OCI-LY7 (cell line): ENCODE measurements at regions not wholly inside any gene's neighbourhood (a gene's known extent, or its start where the extent isn't known, plus 50 kb on each side); places are given as distances from the start of the nearest gene placed in this dataset.

Experiments used
- BruUV-seq: library from RNA; stranded (reverse); fragments of 400-500 nt; replicated peaks from 2 replicates; lab custom pipeline; 2021; lab: Mats Ljungman, UMichigan
- CTCF ChIA-PET: fragments of 300-600 bp; sonication (Branson Sonifier 250); formaldehyde crosslinking; loops from one replicate; lab custom pipeline; 2022; ENCODE audit warnings: antibody characterized with exemption; ENCODE audit not compliant: unreplicated experiment; lab: Charles Lee
- POLR2A ChIA-PET: fragments of 300-600 bp; sonication (Branson Sonifier 250); formaldehyde crosslinking; loops from one replicate; lab custom pipeline; 2022; ENCODE audit warnings: antibody characterized with exemption; lab: Charles Lee
- DNase-seq: peaks from one replicate; pipeline ENCODE4 v3.0.0-alpha.2; 2015; ENCODE audit warnings: low spot score
- H2AFZ ChIP-seq: fragments of 200-600 bp; sonication (generic), shearing (Covaris generic); 2 replicates; pipeline ENCODE4 v1.6.1; 2014; ENCODE audit warnings: mild to moderate bottlenecking, antibody characterized with exemption, low read length, moderate library complexity
- H3K27ac ChIP-seq: fragments of 200-600 bp; sonication (generic); 2 replicates; pipeline ENCODE4 v1.5.1; 2014; ENCODE audit warnings: mixed run types, low read depth, mild to moderate bottlenecking, moderate library complexity, low read length, inconsistent platforms; ENCODE audit not compliant: poor library complexity, severe bottlenecking
- H3K36me3 ChIP-seq: fragments of 200-600 bp; sonication (generic); 2 replicates; pipeline ENCODE4 v1.6.1; 2014; ENCODE audit warnings: mild to moderate bottlenecking, antibody characterized with exemption, low read length, moderate library complexity, mixed read lengths; ENCODE audit not compliant: insufficient read depth
- H3K4me1 ChIP-seq: fragments of 200-600 bp; sonication (generic); 2 replicates; pipeline ENCODE4 v1.5.1; 2014; ENCODE audit warnings: mild to moderate bottlenecking, low read length; ENCODE audit not compliant: insufficient read depth, poor library complexity, severe bottlenecking
- H3K4me2 ChIP-seq: fragments of 200-600 bp; sonication (generic); 2 replicates; pipeline ENCODE4 v1.6.1; 2014; ENCODE audit warnings: mild to moderate bottlenecking, low read length
- H3K4me3 ChIP-seq: fragments of 200-600 bp; sonication (generic); 2 replicates; pipeline ENCODE4 v1.5.1; 2014; ENCODE audit warnings: mild to moderate bottlenecking, low read depth, low read length; ENCODE audit not compliant: poor library complexity, severe bottlenecking
- H3K79me2 ChIP-seq: fragments of 200-600 bp; sonication (generic); 2 replicates; pipeline ENCODE4 v1.6.1; 2016; ENCODE audit warnings: low read depth, mild to moderate bottlenecking, low read length, moderate library complexity, mixed read lengths; ENCODE audit not compliant: insufficient read depth
- H3K9me2 ChIP-seq: fragments of 200-600 bp; sonication (generic); 2 replicates; pipeline ENCODE4 v1.6.1; 2016; ENCODE audit warnings: mild to moderate bottlenecking, low read length, mixed read lengths; ENCODE audit not compliant: insufficient read depth
- H3K9me3 ChIP-seq: fragments of 200-600 bp; sonication (generic); 2 replicates; pipeline ENCODE4 v1.6.1; 2014; ENCODE audit warnings: mild to moderate bottlenecking, mixed run types, low read length, mixed read lengths
- H4K20me1 ChIP-seq: fragments of 200-600 bp; sonication (generic); 2 replicates; pipeline ENCODE4 v1.6.1; 2014; ENCODE audit warnings: mild to moderate bottlenecking, antibody characterized with exemption, low read length, moderate library complexity, mixed read lengths; ENCODE audit not compliant: insufficient read depth
- EZH2phosphoT487 ChIP-seq: fragments of 200-600 bp; sonication (generic); IDR thresholded peaks from 2 replicates; pipeline ENCODE4 v1.6.1; 2018; ENCODE audit warnings: low read depth, borderline replicate concordance, mild to moderate bottlenecking, mixed run types, antibody characterized with exemption, low read length, moderate library complexity, mixed read lengths
- intact Hi-C: fragments of 100-400 bp; cut with micrococcal nuclease; formaldehyde crosslinking; loops from one replicate; pipeline ENCODE4 v1.10.0; 2022; ENCODE audit not compliant: unreplicated experiment
- TF ChIP-seq, protein P1 (sequence below): fragments of 200-600 bp; sonication (generic); conservative IDR thresholded peaks from 2 replicates; pipeline ENCODE4 v1.5.1; 2014; ENCODE audit warnings: mild to moderate bottlenecking, antibody characterized with exemption, low read length, moderate library complexity, mixed read lengths

DNA sequence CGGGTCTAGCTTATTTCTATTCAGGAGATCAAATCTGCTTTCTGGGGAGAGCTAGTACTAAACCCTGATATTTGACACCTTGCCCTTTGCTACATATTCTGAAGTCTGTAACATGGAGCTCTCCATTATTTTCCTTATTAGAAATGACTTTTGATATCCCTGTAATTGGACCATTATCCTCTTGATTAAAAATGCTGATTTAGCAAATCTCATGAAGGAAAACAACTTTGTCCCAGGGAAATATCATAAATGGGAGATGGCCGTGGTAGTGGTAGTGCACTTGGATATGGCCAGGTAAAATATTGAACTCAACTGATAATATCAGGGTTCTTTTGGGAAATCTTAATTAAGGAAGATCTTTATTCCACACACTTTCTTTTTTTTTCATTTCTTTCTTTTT is 326.5 kb downstream of the RPRM start:
- intact Hi-C loops = no loop called here
- TF ChIP-seq, protein P1, sequence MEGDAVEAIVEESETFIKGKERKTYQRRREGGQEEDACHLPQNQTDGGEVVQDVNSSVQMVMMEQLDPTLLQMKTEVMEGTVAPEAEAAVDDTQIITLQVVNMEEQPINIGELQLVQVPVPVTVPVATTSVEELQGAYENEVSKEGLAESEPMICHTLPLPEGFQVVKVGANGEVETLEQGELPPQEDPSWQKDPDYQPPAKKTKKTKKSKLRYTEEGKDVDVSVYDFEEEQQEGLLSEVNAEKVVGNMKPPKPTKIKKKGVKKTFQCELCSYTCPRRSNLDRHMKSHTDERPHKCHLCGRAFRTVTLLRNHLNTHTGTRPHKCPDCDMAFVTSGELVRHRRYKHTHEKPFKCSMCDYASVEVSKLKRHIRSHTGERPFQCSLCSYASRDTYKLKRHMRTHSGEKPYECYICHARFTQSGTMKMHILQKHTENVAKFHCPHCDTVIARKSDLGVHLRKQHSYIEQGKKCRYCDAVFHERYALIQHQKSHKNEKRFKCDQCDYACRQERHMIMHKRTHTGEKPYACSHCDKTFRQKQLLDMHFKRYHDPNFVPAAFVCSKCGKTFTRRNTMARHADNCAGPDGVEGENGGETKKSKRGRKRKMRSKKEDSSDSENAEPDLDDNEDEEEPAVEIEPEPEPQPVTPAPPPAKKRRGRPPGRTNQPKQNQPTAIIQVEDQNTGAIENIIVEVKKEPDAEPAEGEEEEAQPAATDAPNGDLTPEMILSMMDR = no peak
- TF ChIP-seq EZH2phosphoT487 = no peak
- no peaks in the 10 kb centered on the region for H3K79me2 ChIP-seq
- H3K4me3 ChIP-seq = no peak overlapping the region
- ChIA-PET POLR2A (interaction anchor here (0.6 kb wide), 1 partner anchor 12 kb away, joined by 3 read pairs; no protein-coding TSS in a partner anchor), CTCF (no interaction called here)
- BruUV-seq = no TSS peak
- no peaks in the 10 kb centered on the region for H3K9me2 ChIP-seq
- DNase-seq = no peak
- no peaks in the 10 kb centered on the region for H3K36me3 ChIP-seq
- no peak overlapping the region for H3K27ac ChIP-seq
- no peaks in the 10 kb centered on the region for H3K4me1 ChIP-seq
- H3K9me3 ChIP-seq = no peaks in the 10 kb centered on the region
- H3K4me2 ChIP-seq = no peak overlapping the region
- H4K20me1 ChIP-seq = no peaks in the 10 kb centered on the region
- no peak overlapping the region for H2AFZ ChIP-seq

DNA sequence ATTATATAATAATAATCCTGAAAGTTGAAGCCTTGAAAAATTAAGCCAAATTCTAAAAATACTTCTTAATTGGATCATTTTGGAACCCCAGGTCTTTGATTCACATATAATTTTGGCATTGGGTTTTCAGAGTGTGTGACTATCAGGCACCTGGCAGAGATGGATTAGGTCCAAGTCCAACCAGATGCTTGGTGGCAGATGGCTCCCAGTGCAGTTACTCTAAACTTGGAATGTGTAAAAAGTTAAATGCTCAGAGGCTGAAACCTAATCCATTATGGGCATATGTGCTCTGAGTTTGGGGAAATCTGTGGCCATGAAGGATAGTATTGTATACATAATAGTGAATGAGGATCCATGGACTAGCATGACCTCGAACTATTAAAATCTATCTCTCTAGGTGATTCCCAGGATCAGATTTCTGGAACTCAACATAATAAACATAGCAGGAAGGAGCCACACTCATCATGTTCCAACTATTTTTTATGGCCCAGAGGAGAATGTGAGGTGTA is 333.0 kb downstream of the RPRM start:
- ChIA-PET POLR2A (no interaction called here), CTCF (no interaction called here)
- Histone ChIP-seq H3K9me3 (no peaks in the 10 kb centered on the region), H3K27ac (no peak overlapping the region), H2AFZ (no peak overlapping the region), H3K4me3 (no peak overlapping the region), H3K79me2 (no peaks in the 10 kb centered on the region), H3K36me3 (no peaks in the 10 kb centered on the region), H3K9me2 (no peaks in the 10 kb centered on the region), H4K20me1 (no peaks in the 10 kb centered on the region), H3K4me2 (no peak overlapping the region), H3K4me1 (no peaks in the 10 kb centered on the region)
- TF ChIP-seq, protein P1 = no peak
- no peak for TF ChIP-seq EZH2phosphoT487
- intact Hi-C loops = no loop called here
- BruUV-seq = no TSS peak
- no peak for DNase-seq

GRCh38 chr2:153143540-153143939 is 335.0 kb downstream of the RPRM start:
- POLR2A ChIA-PET = interaction anchor here (1.1 kb wide), 1 partner anchor 29 kb away, joined by 3 read pairs; no protein-coding TSS in a partner anchor
- Histone ChIP-seq H3K9me3 (no peaks in the 10 kb centered on the region), H2AFZ (no peak overlapping the region), H4K20me1 (no peaks in the 10 kb centered on the region), H3K9me2 (no peaks in the 10 kb centered on the region), H3K79me2 (no peaks in the 10 kb centered on the region), H3K4me3 (no peak overlapping the region), H3K27ac (no peak overlapping the region), H3K4me1 (no peaks in the 10 kb centered on the region), H3K4me2 (no peak overlapping the region), H3K36me3 (no peaks in the 10 kb centered on the region)
- DNase-seq = no peak
- CTCF ChIA-PET = no interaction called here
- no TSS peak for BruUV-seq
- TF ChIP-seq, protein P1 = no peak
- no peak for TF ChIP-seq EZH2phosphoT487
- intact Hi-C loops = no loop called here
